ENCODE measurements at regions not wholly inside any gene's neighbourhood (a gene's known extent, or its start where the extent isn't known, plus 50 kb on each side); places are given as distances from the start of the nearest gene placed in this dataset.

GRCh38 chr1:88317396-88317795 lies 366.7 kb upstream of the PKN2 start:
- no peak overlapping the region for H3K27ac ChIP-seq
- TF ChIP-seq, protein P1, sequence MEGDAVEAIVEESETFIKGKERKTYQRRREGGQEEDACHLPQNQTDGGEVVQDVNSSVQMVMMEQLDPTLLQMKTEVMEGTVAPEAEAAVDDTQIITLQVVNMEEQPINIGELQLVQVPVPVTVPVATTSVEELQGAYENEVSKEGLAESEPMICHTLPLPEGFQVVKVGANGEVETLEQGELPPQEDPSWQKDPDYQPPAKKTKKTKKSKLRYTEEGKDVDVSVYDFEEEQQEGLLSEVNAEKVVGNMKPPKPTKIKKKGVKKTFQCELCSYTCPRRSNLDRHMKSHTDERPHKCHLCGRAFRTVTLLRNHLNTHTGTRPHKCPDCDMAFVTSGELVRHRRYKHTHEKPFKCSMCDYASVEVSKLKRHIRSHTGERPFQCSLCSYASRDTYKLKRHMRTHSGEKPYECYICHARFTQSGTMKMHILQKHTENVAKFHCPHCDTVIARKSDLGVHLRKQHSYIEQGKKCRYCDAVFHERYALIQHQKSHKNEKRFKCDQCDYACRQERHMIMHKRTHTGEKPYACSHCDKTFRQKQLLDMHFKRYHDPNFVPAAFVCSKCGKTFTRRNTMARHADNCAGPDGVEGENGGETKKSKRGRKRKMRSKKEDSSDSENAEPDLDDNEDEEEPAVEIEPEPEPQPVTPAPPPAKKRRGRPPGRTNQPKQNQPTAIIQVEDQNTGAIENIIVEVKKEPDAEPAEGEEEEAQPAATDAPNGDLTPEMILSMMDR (conservative IDR thresholded peaks at IDR 0.05): no peak
- no peak for TF ChIP-seq ZFX (IDR thresholded peaks at IDR 0.05)

DNA sequence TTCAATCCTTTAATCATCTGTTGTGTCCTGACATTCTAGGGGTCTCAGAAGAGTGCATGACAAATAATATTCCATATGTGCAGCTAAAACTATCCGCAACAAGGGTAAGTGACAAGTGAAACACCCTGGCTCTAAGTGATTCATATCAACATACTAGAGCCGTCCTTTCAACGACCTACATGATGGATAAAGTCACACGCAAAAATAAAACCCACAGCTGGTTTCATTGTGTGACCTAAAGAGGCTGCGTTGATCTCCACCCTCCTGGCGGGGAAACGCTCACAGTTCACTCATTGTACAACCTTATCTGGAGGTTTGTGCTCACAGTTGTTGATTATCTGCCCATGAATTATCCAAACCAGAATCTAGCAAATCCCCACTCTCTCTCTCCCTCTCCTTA lies 365.3 kb upstream of the PKN2 start:
- TF ChIP-seq, protein P1 (conservative IDR thresholded peaks at IDR 0.05): no peak
- no peak for TF ChIP-seq ZFX (IDR thresholded peaks at IDR 0.05)
- no peak overlapping the region for H3K27ac ChIP-seq

DNA sequence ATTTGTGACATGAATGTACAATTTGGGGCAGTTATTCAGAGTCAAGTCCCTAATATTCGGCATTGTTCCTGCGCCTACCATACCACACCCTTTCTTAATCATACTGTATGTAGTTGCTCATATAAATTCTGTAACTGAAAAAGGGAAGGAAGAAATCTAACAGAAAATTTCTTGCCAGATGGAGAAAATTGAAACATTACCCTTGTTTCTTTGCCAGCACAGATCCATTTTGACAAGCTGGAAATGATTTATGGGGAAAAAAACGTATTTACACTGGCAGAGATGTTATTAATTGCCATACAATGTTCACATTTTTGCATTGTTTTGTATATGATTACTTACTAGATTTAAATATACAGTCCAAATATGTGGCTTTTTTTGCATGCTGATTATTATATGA lies 363.8 kb upstream of the PKN2 start:
- no peak for TF ChIP-seq ZFX (IDR thresholded peaks at IDR 0.05)
- TF ChIP-seq, protein P1 (conservative IDR thresholded peaks at IDR 0.05): no peak
- no peak overlapping the region for H3K27ac ChIP-seq

- TF ChIP-seq ZFX (IDR thresholded peaks at IDR 0.05): no peak
- TF ChIP-seq, protein P1 (conservative IDR thresholded peaks at IDR 0.05): no peak
- H3K27ac ChIP-seq: no peak overlapping the region
Observed at GRCh38 chr1:88321706-88322105, 362.4 kb upstream of the PKN2 start.

- H3K27ac ChIP-seq: no peak overlapping the region
- TF ChIP-seq ZFX (IDR thresholded peaks at IDR 0.05): no peak
- TF ChIP-seq, protein P1 (conservative IDR thresholded peaks at IDR 0.05): no peak
Observed at GRCh38 chr1:88324899-88325298, 359.2 kb upstream of the PKN2 start.

DNA sequence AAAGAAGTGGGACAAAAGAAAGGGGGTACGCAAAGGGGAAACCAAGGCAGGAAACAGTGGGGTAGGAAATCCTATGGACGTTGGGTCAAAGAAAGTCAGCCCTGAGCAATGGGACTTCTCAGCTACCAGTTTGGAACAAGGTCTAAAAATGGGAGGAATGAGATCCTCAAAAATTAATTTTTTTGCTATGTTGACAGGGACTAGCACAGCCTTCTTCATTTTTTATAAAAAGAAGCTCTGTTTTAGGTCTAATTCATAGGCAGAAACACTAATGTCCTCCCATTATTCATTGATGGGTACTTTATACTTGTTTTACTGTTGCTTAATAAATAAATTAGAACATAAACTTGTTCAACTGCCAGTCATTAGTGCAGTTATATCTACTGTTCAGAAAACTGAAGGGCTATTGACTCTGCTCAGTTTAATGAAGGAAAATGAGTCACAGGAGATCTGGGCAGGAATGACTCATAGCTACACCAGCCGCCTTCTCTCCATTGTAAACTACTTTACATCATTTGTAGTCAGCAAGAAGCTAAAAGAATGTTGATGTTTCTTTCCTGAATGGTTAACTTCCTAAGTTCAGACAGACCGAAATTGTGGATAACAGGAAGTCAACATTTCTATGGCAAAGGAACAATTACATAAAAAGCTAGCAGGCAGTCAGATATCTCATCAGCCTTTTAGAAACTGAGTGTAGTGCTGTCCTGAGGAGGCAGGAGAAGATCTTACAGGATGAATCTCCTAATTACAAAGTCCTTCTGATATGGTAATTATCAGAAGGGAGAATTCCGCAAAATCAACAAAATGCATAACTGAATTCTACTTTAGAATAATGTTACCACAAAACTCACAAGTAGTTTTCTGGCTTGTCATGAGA lies 356.4 kb upstream of the PKN2 start:
- H3K27ac ChIP-seq: no peak overlapping the region
- no peak for TF ChIP-seq ZFX (IDR thresholded peaks at IDR 0.05)
- TF ChIP-seq, protein P1 (conservative IDR thresholded peaks at IDR 0.05): no peak

GRCh38 chr1:88330201-88330600 lies 353.9 kb upstream of the PKN2 start:
- TF ChIP-seq, protein P1 (conservative IDR thresholded peaks at IDR 0.05): no peak
- TF ChIP-seq ZFX (IDR thresholded peaks at IDR 0.05): no peak
- no peak overlapping the region for H3K27ac ChIP-seq

Measured in C4-2B (cell line).